Gastroesophageal sphincter (tissue), 3 donors: ENCODE measurements at regions not wholly inside any gene's neighbourhood (a gene's known extent, or its start where the extent isn't known, plus 50 kb on each side); places are given as distances from the start of the nearest gene placed in this dataset.

Experiments used
- CTCF ChIP-seq, 4 experiments: fragments of 200-600 bp in 2 of 4; fragments of 450-650 bp in 2 of 4; sonication (generic) in 1 of 4; IDR thresholded peaks; one replicate each; pipeline ENCODE4 v1.5.1; 2017 to 2019; ENCODE audit warnings: antibody characterized with exemption in 4 of 4, mild to moderate bottlenecking in 2 of 4, moderate library complexity in 2 of 4
- EP300 ChIP-seq: sonication (generic); formaldehyde crosslinking; IDR thresholded peaks from one replicate; pipeline ENCODE4 v1.6.1; 2017; ENCODE audit warnings: antibody characterized with exemption, mild to moderate bottlenecking
- POLR2A ChIP-seq, 2 donors: fragments of 450-650 bp; IDR thresholded peaks; one replicate each; pipeline ENCODE4 v1.6.1; 2017; ENCODE audit warnings: antibody characterized with exemption in 2 of 2, mild to moderate bottlenecking in 2 of 2, moderate library complexity in 1 of 2
- POLR2AphosphoS5 ChIP-seq: sonication (generic); formaldehyde crosslinking; IDR thresholded peaks from one replicate; pipeline ENCODE4 v1.6.1; 2017; ENCODE audit warnings: antibody characterized with exemption

- TF ChIP-seq POLR2AphosphoS5 = no peak
- TF ChIP-seq CTCF (IDR thresholded peaks at IDR 0.05) = no peak
- TF ChIP-seq POLR2A (IDR thresholded peaks at IDR 0.05) = no peak
- TF ChIP-seq EP300 = no peak
Measured at GRCh38 chr15:79593119-79593869, 161.2 kb downstream of the MINAR1 start.
